ENCODE measurements at regions not wholly inside any gene's neighbourhood (a gene's known extent, or its start where the extent isn't known, plus 50 kb on each side); places are given as distances from the start of the nearest gene placed in this dataset.
"Not testable (repeated sequence)": the region's sequence is repeated elsewhere in the genome, so short reads cannot be mapped to it uniquely, and the experiment has no call there.

DNA sequence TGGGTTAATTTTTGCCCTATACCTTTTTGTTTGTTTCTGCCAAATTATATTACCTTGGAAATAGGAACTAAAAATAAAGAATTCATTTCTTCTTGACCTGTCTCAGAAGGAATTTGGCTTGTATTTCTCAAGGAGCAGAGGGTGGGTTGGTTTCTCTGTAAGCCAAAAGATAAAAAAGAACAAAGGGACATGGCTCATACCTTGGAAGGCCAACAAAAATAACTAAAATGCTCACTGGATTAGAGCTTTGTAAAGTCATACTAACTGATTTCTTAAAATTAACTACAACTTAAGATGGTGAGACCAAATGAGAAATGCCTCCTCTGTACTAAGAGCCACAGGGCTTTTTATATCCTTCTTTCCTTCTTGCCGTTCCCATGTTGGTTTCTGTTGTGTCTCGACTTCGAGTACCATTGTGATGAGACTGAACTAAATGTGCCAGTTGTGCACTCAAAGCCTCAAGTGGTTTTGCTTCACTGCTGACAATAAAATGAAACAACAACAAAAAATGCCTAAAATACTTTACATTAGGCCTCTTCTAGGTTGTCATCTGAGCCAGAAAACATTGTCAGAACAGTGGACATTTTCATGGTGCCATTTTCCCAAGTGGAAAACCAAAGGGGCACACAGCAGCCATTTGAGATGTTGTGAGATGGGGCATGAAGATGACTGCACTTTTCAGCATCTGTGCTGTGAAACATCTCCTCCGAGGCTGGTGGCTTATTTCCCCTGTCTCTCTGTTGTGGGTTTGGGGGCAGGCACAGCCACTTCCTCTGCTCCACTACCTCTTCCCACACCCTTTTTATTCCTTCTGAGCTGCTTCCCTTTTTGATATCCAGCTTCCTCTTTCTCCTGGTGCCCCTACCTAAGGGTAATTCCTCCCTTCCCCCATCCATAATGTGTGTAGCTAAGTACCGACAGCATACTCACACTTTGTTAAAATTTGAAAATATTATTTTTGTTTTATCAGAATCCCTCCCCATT lies 51.8 kb upstream of the AGR3 start:
- DNase-seq: no peak

DNA sequence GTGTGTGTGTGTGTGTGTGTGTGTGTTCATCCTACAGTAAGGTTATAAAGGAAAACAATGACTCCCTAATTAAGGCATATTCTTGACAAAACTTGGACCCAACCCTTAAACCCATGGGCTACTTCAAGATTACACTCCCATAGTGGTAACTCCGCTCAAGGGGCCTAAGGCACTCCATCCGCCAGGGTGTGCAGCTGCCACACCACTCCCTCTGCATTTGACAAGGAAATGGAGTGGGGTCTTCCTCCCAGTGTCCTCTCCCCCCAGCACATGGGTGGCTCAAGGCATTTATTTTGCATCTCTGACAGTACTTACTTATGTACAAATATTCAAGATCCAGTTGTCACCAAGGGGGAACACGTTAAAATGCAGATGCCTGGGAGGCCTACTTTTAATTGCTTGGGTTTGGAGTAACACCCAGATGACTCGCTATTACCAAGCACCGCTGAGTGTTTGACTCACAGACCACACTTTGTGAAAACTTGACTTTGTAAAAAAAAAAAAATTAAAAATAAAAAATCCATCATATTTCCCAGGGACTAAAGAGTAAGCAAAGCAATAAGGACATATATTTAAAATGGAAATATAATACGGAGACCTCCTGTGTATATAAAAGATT lies 53.0 kb upstream of the AGR3 start:
- no peak for DNase-seq

DNA sequence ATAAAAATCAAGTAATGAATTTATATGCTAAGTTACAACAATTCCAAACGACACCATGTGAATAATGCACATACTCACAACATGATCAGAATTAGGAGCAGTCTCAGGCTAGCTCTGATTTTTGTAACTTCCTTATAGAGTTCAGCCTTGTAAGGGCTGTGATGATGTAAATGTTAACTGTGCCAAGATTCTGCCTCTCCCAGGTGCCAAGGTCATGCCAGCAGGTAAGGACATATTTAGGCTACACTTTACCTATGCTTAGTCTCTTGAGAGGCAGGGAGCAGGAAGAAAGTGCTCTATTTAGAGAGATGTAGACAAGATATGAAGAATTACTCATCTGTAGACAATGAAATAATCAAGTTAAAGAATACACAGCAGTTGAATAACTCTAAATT lies 53.6 kb upstream of the AGR3 start:
- DNase-seq: no peak

DNA sequence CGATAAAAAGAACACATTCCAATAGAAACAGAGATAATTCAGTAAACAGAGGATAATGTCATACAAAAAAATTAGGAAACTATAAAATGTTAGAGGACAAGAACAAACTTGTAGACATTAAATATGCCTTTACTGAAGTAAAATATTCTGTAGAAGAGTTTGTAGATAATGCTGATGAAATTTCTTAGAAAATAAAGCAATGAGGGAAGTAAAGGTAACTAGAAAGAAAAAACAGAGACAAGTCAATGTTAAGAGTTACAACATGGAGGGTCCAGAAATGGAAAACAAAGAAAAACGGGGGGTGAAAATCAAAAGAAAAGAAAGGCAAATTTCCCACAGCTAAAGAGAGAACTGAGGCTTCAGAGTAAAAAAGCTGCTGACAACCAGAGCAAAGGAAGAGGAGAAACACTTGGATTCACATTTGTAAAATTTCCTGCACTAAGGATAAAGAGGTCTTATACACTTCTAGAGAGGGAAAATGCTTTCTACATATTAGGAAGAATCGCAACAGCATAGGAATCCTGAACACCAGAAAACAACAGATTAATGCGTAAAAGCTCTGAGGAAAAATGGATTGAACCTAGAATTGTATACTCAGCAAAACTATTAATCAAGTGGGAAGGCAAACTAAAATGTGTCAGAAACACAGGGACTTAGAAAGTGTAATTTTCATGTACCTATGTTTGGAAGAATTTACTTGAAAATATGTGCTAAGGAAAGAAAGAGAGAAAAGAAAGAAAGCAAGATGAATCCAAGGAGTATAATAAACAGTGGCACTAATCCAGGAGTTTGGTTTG lies 55.0 kb upstream of the AGR3 start:
- no peak for DNase-seq

DNA sequence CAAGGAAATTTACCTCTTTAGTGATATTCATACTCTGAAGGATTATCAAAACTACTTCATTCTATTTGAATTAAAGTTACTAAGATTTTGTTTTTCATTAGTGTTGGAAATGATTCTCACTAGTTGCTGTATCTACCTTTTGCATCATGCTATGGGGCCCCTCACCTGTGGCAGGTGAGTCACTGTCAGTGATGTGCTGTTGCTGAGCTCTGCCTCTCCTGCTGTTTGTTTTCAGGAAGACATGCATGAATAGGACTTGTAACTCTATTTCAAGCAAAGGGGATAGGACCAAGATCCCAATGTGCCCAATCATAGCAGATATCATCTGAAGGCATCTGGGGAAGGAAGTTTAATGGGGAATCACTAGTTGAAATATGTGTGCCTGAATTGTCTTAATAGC lies 57.4 kb upstream of the AGR3 start:
- no peak for DNase-seq

DNA sequence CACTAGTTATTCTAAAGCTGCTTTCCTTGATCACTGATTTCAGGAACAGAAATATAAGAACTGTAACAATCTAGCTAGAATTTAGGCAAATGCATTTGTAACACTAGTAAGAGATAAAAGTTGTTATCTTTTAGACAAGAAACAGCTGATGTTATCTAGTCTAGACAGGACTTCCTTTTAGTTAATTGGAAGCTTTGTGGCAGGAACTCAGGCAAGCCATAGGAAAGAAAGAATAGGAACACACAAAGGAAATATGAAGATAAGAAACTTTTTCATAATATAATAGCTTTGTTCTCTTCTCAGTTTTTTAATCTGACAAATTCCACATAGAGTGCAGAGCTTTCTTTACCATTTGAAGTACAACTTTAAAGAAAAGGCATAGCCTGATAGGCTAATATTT lies 59.0 kb upstream of the AGR3 start:
- DNase-seq: no peak

DNA sequence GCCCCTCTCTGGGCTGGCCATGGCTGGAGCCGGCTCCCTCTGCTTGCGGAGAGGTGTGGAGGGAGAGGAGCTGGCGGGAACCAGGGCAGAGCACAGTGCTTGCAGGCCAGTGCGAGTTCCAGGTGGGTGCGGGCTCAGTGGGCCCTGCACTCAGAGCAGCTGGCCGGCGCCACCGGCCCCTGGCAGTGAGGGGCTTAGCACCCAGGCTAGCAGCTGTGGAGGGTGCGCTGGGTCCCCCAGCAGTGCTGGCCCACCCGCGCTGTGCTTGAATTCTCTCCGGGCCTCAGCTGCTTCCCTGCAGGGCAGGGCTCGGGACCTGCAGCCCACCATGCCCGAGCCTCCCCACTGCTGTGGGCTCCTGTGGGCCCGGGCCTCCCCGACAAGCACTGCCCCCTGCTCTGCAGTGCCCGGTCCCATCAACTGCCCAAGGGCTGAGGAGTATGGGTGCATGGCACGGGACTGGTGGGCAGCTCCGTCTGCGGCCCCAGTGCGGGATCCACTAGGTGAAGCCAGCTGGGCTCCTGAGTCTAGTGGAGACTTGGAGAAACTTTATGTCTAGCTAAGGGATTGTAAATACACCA lies 61.2 kb upstream of the AGR3 start:
- DNase-seq: no peak

DNA sequence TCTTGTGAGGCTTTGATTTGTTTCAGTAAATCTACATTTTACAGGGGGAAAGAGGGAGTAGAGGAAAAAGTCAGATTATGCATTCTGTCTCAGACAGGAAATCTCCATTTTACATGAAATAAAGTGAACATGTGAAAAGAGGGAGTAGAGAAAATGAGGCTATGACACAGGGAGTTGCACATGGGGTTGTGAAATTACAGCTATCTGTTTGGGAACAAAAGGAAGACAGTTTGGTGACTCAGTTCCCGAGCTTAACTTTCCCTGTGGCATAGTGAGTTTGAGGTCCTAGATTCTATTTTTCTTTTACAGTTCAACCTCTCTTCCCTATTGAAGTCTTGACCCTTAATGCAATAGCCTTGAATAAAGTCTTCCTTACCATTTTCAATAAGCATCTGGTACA lies 63.2 kb upstream of the AGR3 start:
- DNase-seq: no peak

DNA sequence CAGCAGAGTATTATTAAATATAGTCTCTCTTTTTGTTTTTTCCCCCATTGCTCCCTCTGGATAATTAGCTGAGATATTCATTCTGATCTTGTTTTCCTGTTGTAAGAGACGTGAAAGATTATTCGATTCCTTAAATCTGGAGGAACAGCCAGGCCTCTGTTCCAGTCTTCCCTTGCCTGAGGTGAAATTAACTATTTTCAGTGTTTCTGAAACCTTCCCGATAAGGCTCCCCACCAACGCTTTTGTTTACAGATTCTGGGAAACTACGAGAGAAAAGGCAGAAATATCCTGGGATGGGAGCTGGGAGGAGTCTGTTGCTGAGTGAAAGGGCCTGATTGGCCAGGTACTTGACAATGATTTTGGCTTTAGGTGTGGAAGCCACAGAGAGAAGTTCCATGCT lies 63.6 kb upstream of the AGR3 start:
- DNase-seq: no peak

DNA sequence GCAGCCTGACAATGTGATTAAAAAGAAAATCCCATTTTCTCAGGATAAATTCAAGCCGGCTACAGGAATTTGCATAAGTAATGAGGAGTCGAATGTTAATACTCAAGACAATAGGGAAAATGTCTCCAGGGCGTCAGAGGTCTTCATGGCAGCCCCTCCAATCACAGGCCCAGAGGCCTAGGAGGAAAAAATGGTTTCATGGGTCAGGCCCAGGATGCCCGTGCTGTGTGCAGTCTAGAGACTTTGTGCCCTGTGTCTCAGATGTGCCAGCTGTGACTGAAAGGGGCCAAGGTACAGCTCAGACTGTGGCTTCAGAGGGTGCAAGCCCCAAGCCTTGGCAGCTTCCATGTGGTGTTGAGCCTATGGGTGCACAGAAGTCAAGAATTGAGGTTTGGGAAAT lies 66.3 kb upstream of the AGR3 start:
- not testable (repeated sequence) for DNase-seq

DNA sequence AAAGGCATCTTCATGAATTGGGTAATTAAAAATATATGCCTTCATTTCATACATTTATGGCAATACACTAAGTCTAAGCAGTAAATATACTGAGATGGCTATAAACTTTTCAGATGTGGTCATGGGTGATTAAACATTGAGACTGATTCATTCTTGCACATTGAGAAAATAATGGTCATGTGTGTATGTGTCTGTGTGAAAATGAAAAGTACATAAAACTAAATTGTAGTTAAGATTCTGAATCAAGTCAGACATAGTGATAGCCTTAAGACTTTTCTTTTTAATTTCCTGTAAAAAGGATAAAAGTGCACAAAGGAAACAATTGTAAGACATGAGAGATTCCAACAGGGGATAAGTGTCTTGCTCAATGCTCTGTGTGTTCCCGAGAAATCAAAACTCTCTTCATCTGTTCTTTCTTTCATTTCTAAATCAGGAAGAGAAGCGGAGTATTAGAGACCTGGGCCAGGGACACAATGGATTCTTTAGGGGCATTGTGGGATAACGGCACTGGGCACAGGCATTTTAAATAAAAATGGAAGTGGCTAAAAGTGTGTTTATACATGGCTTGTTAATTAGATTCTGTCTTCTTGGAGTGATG lies 69.8 kb upstream of the AGR3 start:
- no peak for DNase-seq

DNA sequence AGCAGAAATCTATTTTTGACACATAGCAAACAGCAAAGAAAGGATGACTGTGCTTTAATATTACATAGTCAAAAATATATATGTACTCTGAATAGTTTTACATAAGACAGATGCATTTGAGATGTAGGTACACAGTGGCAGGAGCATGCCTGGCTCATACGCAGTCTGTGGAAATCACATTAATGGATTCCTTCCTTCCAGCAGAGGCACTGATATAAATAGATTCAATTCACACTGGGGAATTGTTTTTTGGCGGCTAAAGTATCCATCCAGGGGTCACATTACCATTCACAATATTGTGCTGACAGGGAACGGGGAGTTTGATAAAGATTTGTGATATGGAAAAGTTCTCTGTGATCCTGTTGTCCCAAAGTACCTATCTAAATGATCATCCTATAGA lies 72.5 kb upstream of the AGR3 start:
- DNase-seq: no peak

DNA sequence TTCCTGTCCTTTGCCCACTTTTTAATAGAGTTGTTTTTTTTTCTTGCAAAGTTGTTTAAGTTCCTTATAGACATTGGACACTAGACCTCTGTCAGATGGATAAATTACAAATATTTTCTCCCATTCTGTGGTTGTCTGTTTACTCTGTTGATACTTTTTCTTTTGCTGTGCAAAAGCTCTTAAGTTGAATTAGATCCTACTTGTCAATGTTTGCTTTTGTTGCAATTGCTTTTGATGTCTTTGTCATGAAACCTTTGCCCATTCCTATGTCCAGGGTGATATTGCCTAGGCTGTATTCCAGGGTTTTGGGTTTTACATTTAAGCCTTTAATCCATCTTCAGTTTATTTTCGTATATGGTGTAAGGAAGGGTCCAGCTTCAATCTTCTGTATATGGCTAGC lies 76.9 kb upstream of the AGR3 start:
- DNase-seq: no peak

DNA sequence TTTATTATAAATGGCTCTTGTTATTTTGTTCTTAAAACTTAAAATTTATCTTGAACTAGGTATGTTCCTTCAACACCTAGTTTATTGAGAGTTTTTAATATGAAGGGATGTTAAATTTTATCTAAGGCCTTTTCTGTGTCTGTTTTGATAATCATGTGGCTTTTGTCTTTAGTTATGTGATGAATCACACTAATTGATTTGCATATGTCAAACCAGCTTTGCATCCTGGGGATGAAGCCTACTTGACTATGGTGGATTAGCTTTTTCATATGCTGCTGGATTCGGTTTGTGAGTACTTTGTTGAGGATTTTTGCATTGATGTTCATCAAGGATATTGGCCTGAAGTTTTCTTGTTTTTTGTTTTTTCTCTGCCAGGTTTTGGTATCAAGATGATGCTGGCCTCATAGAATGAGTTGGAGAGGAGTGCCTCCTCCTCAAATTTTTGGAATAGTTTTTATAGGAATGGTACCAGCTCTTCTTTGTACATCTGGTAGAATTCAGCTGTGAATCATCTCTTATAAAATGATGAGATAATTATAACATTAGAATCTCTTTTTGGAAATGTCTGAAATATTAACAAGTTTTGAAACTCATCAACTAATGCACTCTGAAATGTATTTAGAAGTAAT lies 78.7 kb upstream of the AGR3 start:
- DNase-seq: no peak

DNA sequence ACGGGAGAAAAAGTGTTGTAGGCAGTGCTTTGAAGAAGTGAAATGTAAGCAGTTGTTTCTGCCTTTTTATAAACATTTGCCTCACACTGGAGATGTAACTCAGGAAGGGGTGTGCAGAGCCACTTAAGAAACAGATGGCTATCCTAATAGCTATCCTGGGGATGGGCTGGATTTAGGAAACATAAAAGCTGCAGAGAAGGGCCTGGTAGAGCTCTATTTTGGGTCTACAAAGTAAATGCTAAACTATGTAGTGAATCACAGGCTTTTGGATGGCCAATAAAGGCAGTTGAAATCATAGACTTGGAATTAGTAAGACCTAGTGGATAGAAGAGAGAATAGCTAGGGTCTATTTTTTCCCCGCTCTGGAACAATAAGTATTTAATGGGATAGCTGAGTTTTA lies 79.9 kb upstream of the AGR3 start:
- no peak for DNase-seq

DNA sequence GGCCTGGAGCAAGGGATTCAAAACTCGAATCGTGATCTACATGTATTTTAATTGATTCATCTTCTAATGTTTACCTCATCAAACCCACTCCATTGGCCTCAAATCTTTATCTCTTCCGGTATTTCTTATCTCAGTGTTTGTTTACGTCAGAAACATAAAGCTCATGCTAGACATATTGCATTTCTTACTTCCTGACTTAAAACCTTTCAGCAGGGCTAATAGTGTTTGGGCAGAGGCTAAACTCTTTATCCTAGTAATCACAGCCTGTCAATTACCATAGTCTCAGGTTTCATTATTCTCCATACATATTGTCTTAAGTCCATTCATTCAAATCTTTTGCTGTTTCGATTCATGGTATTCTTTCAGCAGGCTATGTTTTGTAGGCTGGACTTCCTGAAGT lies 81.3 kb upstream of the AGR3 start:
- no peak for DNase-seq

DNA sequence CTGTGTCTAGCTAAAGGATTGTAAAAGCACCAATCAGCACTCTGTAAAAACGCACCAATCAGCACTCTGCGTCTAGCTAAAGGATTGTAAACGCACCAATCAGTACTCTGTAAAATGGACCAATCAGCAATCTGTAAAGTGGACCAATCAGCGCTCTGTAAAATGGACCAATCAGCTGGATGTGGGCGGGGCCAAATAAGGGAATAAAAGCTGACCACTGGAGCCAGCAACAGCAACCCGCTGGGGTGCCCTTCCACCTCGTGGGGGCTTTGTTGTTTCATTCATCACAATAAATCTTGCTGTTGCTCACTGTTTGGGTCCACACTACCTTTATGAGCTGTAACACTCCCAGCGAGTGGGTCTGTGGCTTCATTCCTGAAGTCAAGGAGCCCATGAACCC lies 83.9 kb upstream of the AGR3 start:
- not testable (repeated sequence) for DNase-seq

DNA sequence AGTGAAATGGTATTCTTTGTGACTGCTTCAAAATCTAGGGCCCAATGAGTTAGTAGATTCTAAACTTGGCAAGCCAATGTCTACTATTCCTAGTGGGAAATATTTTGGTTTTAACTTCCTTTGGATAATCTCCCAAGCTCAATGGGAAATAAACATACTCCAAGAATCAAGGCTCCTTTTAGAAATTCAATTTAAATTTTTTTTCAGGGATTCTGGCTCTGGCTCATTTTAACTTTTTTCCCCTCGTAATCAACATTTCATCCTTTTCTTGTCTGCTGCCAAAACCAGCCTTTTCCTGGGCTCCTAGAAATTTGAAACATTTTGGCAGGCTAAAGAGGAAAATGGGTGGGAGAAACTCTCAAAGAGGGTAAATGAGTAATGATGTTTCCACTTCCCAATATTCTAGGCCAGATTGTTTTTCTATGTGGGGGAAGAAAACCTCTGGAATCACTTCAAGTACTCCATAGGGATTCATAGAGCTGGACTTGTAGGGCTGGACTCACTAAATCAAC lies 85.6 kb upstream of the AGR3 start:
- no peak for DNase-seq

DNA sequence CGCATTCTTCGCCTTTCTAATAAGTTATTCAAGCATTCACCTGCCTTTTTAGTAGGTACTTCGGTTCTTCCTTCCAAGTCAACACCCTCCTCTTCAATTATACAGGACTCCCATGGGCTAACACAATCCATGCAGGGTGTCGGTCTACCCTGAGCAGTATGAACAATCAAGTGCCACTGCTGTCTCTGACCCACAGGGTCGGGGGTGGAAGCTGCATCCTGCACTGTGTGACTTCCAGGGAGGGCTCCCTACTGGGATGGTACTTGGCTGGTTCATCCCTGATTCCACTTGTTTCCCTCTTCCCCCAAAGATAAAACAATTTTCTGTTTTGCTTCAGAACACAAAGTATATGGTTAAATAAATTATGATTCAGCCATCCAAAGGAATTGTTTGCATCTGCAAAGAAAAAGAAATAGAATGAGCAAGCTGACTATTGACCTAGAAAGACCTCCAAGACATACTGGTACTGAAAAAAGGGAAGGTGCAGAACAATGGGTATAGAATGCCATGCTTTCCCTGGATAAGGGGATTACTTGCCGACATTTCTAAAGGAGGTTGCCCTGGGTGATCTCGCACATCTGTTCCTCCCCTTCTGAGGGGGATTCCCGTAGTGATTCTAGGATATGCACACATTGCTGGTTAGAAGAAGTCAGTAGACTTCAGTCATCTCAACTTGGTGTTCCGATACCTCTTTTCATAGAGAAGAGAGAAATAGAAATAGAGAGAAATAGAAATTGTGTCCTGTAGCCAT lies 89.1 kb upstream of the AGR3 start:
- no peak for DNase-seq

DNA sequence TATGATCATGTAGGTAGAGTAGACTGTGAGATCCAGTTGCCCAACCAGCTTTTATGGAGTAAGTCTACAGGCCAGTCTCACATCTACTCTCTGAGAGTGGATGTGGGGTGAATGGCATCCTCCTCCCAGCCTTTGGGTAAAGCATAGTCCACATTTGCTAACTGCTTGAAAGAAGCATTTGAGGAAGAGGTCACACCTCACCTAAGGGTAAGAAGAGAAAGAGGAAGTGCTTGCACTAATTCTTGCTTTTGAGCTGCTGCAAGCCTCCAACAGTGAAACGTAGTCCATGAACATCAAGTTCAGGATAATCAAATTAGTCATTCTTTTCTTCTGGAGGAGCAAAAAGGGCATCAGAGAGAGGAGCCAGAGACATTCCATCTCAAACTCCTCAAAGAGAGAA lies 93.9 kb upstream of the AGR3 start:
- DNase-seq: no peak

Measured in NCI-H774 (cell line).